Activated naive CD8-positive, alpha-beta T cell (primary cell): ENCODE measurements at regions not wholly inside any gene's neighbourhood (a gene's known extent, or its start where the extent isn't known, plus 50 kb on each side); places are given as distances from the start of the nearest gene placed in this dataset.
"Not testable (repeated sequence)": the region's sequence is repeated elsewhere in the genome, so short reads cannot be mapped to it uniquely, and the experiment has no call there.

Experiments
- H3K27ac Mint-ChIP-seq: one replicate; pipeline ENCODE4 v1.8.0; 2021; ENCODE audit warnings: mixed read lengths
- H3K27me3 Mint-ChIP-seq: one replicate; pipeline ENCODE4 v1.8.0; 2021; ENCODE audit warnings: mixed read lengths
- H3K36me3 Mint-ChIP-seq: one replicate; pipeline ENCODE4 v1.8.0; 2021; ENCODE audit warnings: mixed read lengths
- H3K4me1 Mint-ChIP-seq: one replicate; pipeline ENCODE4 v1.8.0; 2021; ENCODE audit warnings: low read depth, mixed read lengths
- H3K4me3 Mint-ChIP-seq: one replicate; pipeline ENCODE4 v1.8.0; 2021; ENCODE audit warnings: mild to moderate bottlenecking, mixed read lengths
- H3K9me3 Mint-ChIP-seq: one replicate; pipeline ENCODE4 v1.8.0; 2021; ENCODE audit warnings: low read depth, mixed read lengths

GRCh38 chr6:19995575-19996257 is 158.5 kb downstream of the ID4 start:
- Mint-ChIP-seq H3K27me3 (no peaks in the 10 kb centered on the region), H3K27ac (no peak overlapping the region), H3K4me1 (no peaks in the 10 kb centered on the region), H3K4me3 (no peak overlapping the region), H3K9me3 (peaks cover 5% of the 10 kb centered on the region), H3K36me3 (no peaks in the 10 kb centered on the region)

DNA sequence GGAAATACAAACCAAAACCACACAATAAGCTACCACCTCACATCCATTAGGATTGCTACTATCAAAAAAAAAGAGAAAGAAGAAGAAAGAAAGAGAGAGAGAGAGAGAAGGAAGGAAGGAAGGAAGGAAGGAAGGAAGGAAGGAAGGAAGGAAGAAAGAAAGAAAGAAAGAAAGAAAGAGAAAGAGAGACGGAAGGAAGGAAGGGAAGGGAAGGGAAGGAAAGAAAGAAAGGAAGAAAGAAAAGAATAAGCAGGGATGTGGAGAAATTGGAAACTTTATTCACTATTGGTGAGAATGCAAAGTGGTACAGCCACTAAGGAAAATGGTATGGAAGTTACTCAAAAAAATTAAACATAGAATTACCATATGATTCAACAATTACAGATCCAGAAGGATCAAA is 159.9 kb downstream of the ID4 start:
- H3K27ac Mint-ChIP-seq: no peak overlapping the region
- no peaks in the 10 kb centered on the region for H3K27me3 Mint-ChIP-seq
- H3K36me3 Mint-ChIP-seq: no peaks in the 10 kb centered on the region
- H3K9me3 Mint-ChIP-seq: peaks cover 5% of the 10 kb centered on the region
- H3K4me3 Mint-ChIP-seq: no peak overlapping the region
- H3K4me1 Mint-ChIP-seq: no peaks in the 10 kb centered on the region

DNA sequence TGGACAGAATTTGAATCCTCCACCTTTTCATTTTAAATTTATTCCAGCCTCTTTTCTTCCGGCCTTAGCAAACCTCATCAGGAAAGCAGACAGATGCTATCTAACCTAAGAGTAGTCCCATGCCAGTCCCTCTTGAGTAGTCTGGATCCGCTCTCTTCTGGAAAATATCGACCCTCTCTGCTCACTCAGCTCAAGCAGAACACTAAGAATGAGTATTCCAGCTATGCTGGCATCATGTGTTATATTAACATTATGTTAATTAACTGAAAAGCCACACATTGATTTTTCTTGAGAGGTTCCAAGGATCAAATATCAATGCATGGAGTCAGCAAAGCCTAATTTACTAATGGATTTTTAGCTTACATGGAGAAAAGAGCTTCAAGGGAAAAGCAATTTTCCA is 161.4 kb downstream of the ID4 start:
- H3K27me3 Mint-ChIP-seq: no peaks in the 10 kb centered on the region
- H3K4me1 Mint-ChIP-seq: no peaks in the 10 kb centered on the region
- peaks cover 5% of the 10 kb centered on the region for H3K9me3 Mint-ChIP-seq
- no peaks in the 10 kb centered on the region for H3K36me3 Mint-ChIP-seq
- H3K27ac Mint-ChIP-seq: no peak overlapping the region
- no peak overlapping the region for H3K4me3 Mint-ChIP-seq

GRCh38 chr6:19999319-20000191 is 162.4 kb downstream of the ID4 start:
- no peak overlapping the region for H3K27ac Mint-ChIP-seq

DNA sequence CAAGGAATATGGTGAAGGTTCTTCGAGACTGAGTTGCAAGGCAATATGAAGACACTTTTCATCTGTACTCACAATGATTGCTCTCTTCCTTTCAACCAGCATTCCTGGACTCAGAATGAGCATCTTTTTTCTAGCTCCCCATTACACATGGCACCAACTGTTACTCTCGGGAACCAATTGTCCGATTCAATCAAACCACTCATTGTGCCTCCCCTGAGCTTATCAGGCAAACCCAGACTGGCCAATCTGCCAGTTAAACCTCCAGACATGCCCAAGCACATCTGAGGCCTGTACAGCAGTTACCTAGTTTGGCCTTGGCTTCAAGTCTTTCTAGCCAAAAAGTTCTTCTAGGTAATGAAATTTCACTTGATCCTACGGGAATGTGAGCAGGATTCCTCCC is 164.1 kb downstream of the ID4 start:
- H3K36me3 Mint-ChIP-seq: no peaks in the 10 kb centered on the region
- no peak overlapping the region for H3K27ac Mint-ChIP-seq
- H3K9me3 Mint-ChIP-seq: peaks cover 5% of the 10 kb centered on the region
- H3K4me1 Mint-ChIP-seq: no peaks in the 10 kb centered on the region
- no peaks in the 10 kb centered on the region for H3K27me3 Mint-ChIP-seq
- no peak overlapping the region for H3K4me3 Mint-ChIP-seq

More at GRCh38 chr6:19999319-20000191, 162.4 kb downstream of the ID4 start:
- Mint-ChIP-seq H3K9me3 (peaks cover 5% of the 10 kb centered on the region), H3K4me1 (no peaks in the 10 kb centered on the region), H3K36me3 (no peaks in the 10 kb centered on the region), H3K4me3 (no peak overlapping the region), H3K27me3 (no peaks in the 10 kb centered on the region)

DNA sequence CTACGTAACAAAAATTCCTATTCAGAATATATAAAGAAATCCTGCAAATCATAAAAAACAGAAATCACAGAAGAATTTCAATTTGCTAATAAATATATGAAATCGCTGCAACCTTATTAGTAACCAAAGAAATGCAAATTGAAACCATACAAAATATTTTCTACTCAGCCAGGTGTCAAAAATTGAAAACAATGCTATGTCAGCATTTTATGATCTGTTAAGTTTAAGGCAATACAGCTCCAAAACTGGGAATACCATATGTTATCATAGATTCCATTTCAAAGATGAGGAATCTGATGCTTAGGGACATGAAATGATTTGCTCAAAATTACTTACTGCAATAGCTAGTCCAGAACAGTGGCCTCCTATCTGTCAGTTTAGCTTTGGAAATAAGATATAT is 168.9 kb downstream of the ID4 start:
- Mint-ChIP-seq H3K27me3 (peaks cover 3% of the 10 kb centered on the region), H3K4me1 (no peaks in the 10 kb centered on the region), H3K9me3 (no peaks in the 10 kb centered on the region), H3K27ac (no peak overlapping the region), H3K36me3 (no peaks in the 10 kb centered on the region), H3K4me3 (no peak overlapping the region)

GRCh38 chr6:20008131-20008530 is 171.0 kb downstream of the ID4 start:
- Mint-ChIP-seq H3K27ac (no peak overlapping the region), H3K36me3 (no peaks in the 10 kb centered on the region), H3K9me3 (no peaks in the 10 kb centered on the region), H3K4me1 (no peaks in the 10 kb centered on the region), H3K27me3 (peaks cover 3% of the 10 kb centered on the region), H3K4me3 (no peak overlapping the region)

GRCh38 chr6:20013066-20013861 is 176.1 kb downstream of the ID4 start:
- Mint-ChIP-seq H3K36me3 (no peaks in the 10 kb centered on the region), H3K27me3 (no peaks in the 10 kb centered on the region), H3K4me1 (no peaks in the 10 kb centered on the region), H3K9me3 (no peaks in the 10 kb centered on the region), H3K27ac (no peak overlapping the region), H3K4me3 (no peak overlapping the region)

- Mint-ChIP-seq H3K4me1 (no peaks in the 10 kb centered on the region), H3K36me3 (no peaks in the 10 kb centered on the region), H3K4me3 (no peak overlapping the region), H3K27ac (no peak overlapping the region), H3K9me3 (no peaks in the 10 kb centered on the region), H3K27me3 (no peaks in the 10 kb centered on the region)
These were observed 177.3 kb downstream of the ID4 start for GRCh38 chr6:20014508-20014907.

DNA sequence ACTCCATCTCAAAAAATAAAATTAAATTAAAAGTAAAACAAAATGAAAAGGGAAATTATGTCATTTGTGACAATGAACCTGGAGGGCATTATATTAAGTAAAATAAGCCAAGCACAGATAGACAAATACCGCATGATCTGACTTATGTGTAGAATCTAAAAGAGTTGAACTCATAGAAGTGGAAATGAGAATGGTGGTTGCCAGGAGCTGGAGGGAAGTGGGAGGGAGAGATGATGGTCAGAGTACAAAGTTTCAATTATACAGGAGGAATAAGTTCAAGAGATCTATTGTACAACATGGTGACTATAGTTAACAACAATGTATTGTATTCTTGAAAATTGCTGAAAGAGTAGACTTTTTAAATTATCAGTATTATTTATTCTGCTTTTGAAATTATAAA is 183.4 kb downstream of the ID4 start:
- Mint-ChIP-seq H3K36me3 (no peaks in the 10 kb centered on the region), H3K27me3 (no peaks in the 10 kb centered on the region), H3K4me3 (no peak overlapping the region), H3K27ac (no peak overlapping the region), H3K9me3 (no peaks in the 10 kb centered on the region), H3K4me1 (peaks cover 19% of the 10 kb centered on the region)

DNA sequence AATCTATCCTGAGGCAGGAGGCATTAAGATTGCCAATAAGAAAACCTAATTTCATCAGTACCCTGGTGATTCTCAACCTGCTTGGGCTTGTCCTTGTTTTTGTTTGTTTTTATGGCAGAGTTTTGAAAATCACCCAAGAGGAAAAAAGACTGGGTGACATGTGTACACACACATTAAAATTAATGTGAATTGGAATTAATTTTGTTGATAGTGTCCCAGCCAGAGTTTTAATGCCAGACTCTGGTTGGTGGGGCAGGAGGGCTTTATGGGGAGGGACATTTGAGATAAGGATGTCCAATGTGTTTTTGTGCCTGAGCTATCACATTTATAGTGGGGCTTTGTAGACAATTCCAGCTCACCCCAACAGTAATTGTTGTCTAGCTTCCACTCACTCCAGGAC is 184.6 kb downstream of the ID4 start:
- Mint-ChIP-seq H3K4me3 (no peak overlapping the region), H3K27me3 (peaks cover 5% of the 10 kb centered on the region), H3K9me3 (no peaks in the 10 kb centered on the region), H3K27ac (no peak overlapping the region), H3K4me1 (peaks cover 19% of the 10 kb centered on the region), H3K36me3 (no peaks in the 10 kb centered on the region)

- peaks cover 19% of the 10 kb centered on the region for H3K4me1 Mint-ChIP-seq
- H3K4me3 Mint-ChIP-seq: peak overlapping the region; percentile 86
- not testable (repeated sequence) for H3K36me3 Mint-ChIP-seq, H3K9me3 Mint-ChIP-seq
- peak overlapping the region; percentile 72 for H3K27ac Mint-ChIP-seq
- peaks cover 15% of the 10 kb centered on the region for H3K27me3 Mint-ChIP-seq
These were observed 186.6 kb downstream of the ID4 start for GRCh38 chr6:20023549-20024315.

- H3K27me3 Mint-ChIP-seq: peaks cover 15% of the 10 kb centered on the region
- no peaks in the 10 kb centered on the region for H3K36me3 Mint-ChIP-seq
- peak overlapping the region; percentile 72 for H3K27ac Mint-ChIP-seq
- H3K4me3 Mint-ChIP-seq: peak overlapping the region; percentile 86
- peaks cover 19% of the 10 kb centered on the region for H3K4me1 Mint-ChIP-seq
- H3K9me3 Mint-ChIP-seq: no peaks in the 10 kb centered on the region
These were observed 187.1 kb downstream of the ID4 start for GRCh38 chr6:20024316-20024673.

- no peaks in the 10 kb centered on the region for H3K36me3 Mint-ChIP-seq
- peaks cover 19% of the 10 kb centered on the region for H3K4me1 Mint-ChIP-seq
- H3K27me3 Mint-ChIP-seq: peaks cover 18% of the 10 kb centered on the region
- H3K9me3 Mint-ChIP-seq: no peaks in the 10 kb centered on the region
- H3K4me3 Mint-ChIP-seq: peak overlapping the region; percentile 86
- H3K27ac Mint-ChIP-seq: no peak overlapping the region
These were observed 187.3 kb downstream of the MBOAT1 start for GRCh38 chr6:20024978-20025377.
